ENCODE measurements at regions not wholly inside any gene's neighbourhood (a gene's known extent, or its start where the extent isn't known, plus 50 kb on each side); places are given as distances from the start of the nearest gene placed in this dataset.
A peak's percentile ranks its signal among the peaks of the same experiment; 100 is the strongest.

GRCh38 chr5:24026288-24026687 is 518.9 kb downstream of the PRDM9 start:
- ChIA-PET POLR2A (no interaction called here), CTCF (ENCODE audit: low intra/inter-chr PET ratio, low total read pairs) (no interaction called here)
- Histone ChIP-seq H3K4me3 (replicated peaks in 1 of 3; ENCODE audit: insufficient read depth in 1 of 3, low read depth in 2 of 3, low read length in 3 of 3) (no peak overlapping the region), H3K9ac (ENCODE audit: insufficient read depth, low read depth, low read length) (no peak overlapping the region), H3K36me3 (replicated peaks in 1 of 2; ENCODE audit: control insufficient read depth in 1 of 2, insufficient read depth in 2 of 2, low read length in 2 of 2) (no peaks in the 10 kb centered on the region), H3K9me3 (ENCODE audit: low read length) (peaks cover 82% of the 10 kb centered on the region), H3K4me1 (ENCODE audit: insufficient read depth, low read length) (no peaks in the 10 kb centered on the region), H3K79me2 (ENCODE audit: insufficient read depth, low read length) (no peaks in the 10 kb centered on the region), H2AFZ (ENCODE audit: low read length) (no peak overlapping the region), H3K4me2 (ENCODE audit: low read depth, low read length) (no peak overlapping the region), H3K27me3 (ENCODE audit: control insufficient read depth in 1 of 2, insufficient read depth in 2 of 2, low read length in 2 of 2) (no peaks in the 10 kb centered on the region), H4K20me1 (ENCODE audit: insufficient read depth, low read length) (no peaks in the 10 kb centered on the region), H3K27ac (ENCODE audit: extremely low read length, insufficient read depth, low read length) (no peak overlapping the region)
- peak; percentile 92 for TF ChIP-seq MNT (IDR thresholded peaks at IDR 0.05)
- TF ChIP-seq SYNCRIP (IDR thresholded peaks at IDR 0.05; ENCODE audit: insufficient read depth, low read depth, low read length) = no peak
- in situ Hi-C loops (cut with HindIII; ENCODE audit: extremely low pct_ligation_motif_present, low pct_unique_long_range_greater_than_20kb) (no loop called here), intact Hi-C loops (cut with micrococcal nuclease; ENCODE audit: unreplicated experiment) (no loop called here)
- no peak for FAIRE-seq
- no TSS peak for BruUV-seq (replicated peaks)
- no peak for DNase-seq (ENCODE audit: low spot score)
- ATAC-seq = no peak

- no peak overlapping the region for H3K27ac ChIP-seq (ENCODE audit: extremely low read length, insufficient read depth, low read length)
- ChIA-PET CTCF (ENCODE audit: low intra/inter-chr PET ratio, low total read pairs) (no interaction called here), POLR2A (no interaction called here)
- no peak overlapping the region for H3K4me2 ChIP-seq (ENCODE audit: low read depth, low read length)
- H3K36me3 ChIP-seq (replicated peaks in 1 of 2; ENCODE audit: control insufficient read depth in 1 of 2, insufficient read depth in 2 of 2, low read length in 2 of 2) = no peaks in the 10 kb centered on the region
- no TSS peak for BruUV-seq (replicated peaks)
- H2AFZ ChIP-seq (ENCODE audit: low read length) = no peak overlapping the region
- no peak for ATAC-seq
- H3K4me1 ChIP-seq (ENCODE audit: insufficient read depth, low read length) = no peaks in the 10 kb centered on the region
- no peaks in the 10 kb centered on the region for H3K27me3 ChIP-seq (ENCODE audit: control insufficient read depth in 1 of 2, insufficient read depth in 2 of 2, low read length in 2 of 2)
- TF ChIP-seq SALL2 (CRISPR knock-in tag; IDR thresholded peaks at IDR 0.05) (no peak), RAD51 (IDR thresholded peaks at IDR 0.05; ENCODE audit: borderline replicate concordance) (peak; percentile 70; the same call in 1 of the 2 replicates), ZNF678 (CRISPR knock-in tag; IDR thresholded peaks at IDR 0.05) (no peak)
- no peak overlapping the region for H3K9ac ChIP-seq (ENCODE audit: insufficient read depth, low read depth, low read length)
- intact Hi-C loops (cut with micrococcal nuclease; ENCODE audit: unreplicated experiment) (loop anchor here (2.0 kb wide), 1 partner anchor 60 kb away; no protein-coding TSS in a partner anchor), in situ Hi-C loops (cut with HindIII; ENCODE audit: extremely low pct_ligation_motif_present, low pct_unique_long_range_greater_than_20kb) (no loop called here)
- H3K79me2 ChIP-seq (ENCODE audit: insufficient read depth, low read length) = no peaks in the 10 kb centered on the region
- WGBS (ENCODE audit: low lambda C conversion rate) = 1% methylated on average over 2 of the region's 2 CpGs
- H3K4me3 ChIP-seq (replicated peaks in 1 of 3; ENCODE audit: insufficient read depth in 1 of 3, low read depth in 2 of 3, low read length in 3 of 3) = no peak overlapping the region
- peaks cover 56% of the 10 kb centered on the region for H3K9me3 ChIP-seq (ENCODE audit: low read length)
- DNase-seq (ENCODE audit: low spot score) = no peak
- FAIRE-seq = no peak
- no peaks in the 10 kb centered on the region for H4K20me1 ChIP-seq (ENCODE audit: insufficient read depth, low read length)
Measured at GRCh38 chr5:24042688-24043087, 535.3 kb downstream of the PRDM9 start.

Data from HepG2 (cell line).